ENCODE measurements at regions not wholly inside any gene's neighbourhood (a gene's known extent, or its start where the extent isn't known, plus 50 kb on each side); places are given as distances from the start of the nearest gene placed in this dataset.

- H3K9me3 ChIP-seq (ENCODE audit: control insufficient read depth, insufficient read depth, low read length), result no peaks in the 10 kb centered on the region
- no peaks in the 10 kb centered on the region for H3K79me2 ChIP-seq (ENCODE audit: control insufficient read depth, low read length)
- no peaks in the 10 kb centered on the region for H3K9me2 ChIP-seq (replicated peaks; ENCODE audit: control insufficient read depth, low read length)
- H3F3A ChIP-seq (ENCODE audit: control insufficient read depth, insufficient read depth), result no peaks in the 10 kb centered on the region
- no peaks in the 10 kb centered on the region for H3K4me1 ChIP-seq (ENCODE audit: control insufficient read depth, low read length)
- no peak overlapping the region for H3K4me3 ChIP-seq (ENCODE audit: low read length)
- no peaks in the 10 kb centered on the region for H3K27me3 ChIP-seq (ENCODE audit: control insufficient read depth, low read length)
- no peaks in the 10 kb centered on the region for H4K20me1 ChIP-seq (ENCODE audit: control insufficient read depth, insufficient read depth, low read depth, low read length)
- H3K36me3 ChIP-seq (ENCODE audit: control insufficient read depth, low read length), result no peaks in the 10 kb centered on the region
- H3K27ac ChIP-seq (ENCODE audit: low read depth, low read length), result no peak overlapping the region
- no peak overlapping the region for H3K4me2 ChIP-seq (ENCODE audit: low read length)
- TF ChIP-seq CTCF (IDR thresholded peaks at IDR 0.05; ENCODE audit: low read depth, low read length, poor library complexity, severe bottlenecking) (no peak), EZH2phosphoT487 (IDR thresholded peaks at IDR 0.05; ENCODE audit: borderline replicate concordance, low read length) (no peak)
Measured at GRCh38 chr10:4775808-4776207, 50.2 kb upstream of the AKR1E2 start.

GRCh38 chr10:4772202-4772570 lies 53.8 kb upstream of the AKR1E2 start:
- Histone ChIP-seq H3K27ac (ENCODE audit: low read depth, low read length) (no peak overlapping the region), H3K27me3 (ENCODE audit: control insufficient read depth, low read length) (no peaks in the 10 kb centered on the region), H3K4me3 (ENCODE audit: low read length) (no peak overlapping the region), H3K4me2 (ENCODE audit: low read length) (no peak overlapping the region), H3F3A (ENCODE audit: control insufficient read depth, insufficient read depth) (no peaks in the 10 kb centered on the region), H3K4me1 (ENCODE audit: control insufficient read depth, low read length) (no peaks in the 10 kb centered on the region), H3K79me2 (ENCODE audit: control insufficient read depth, low read length) (no peaks in the 10 kb centered on the region), H3K36me3 (ENCODE audit: control insufficient read depth, low read length) (no peaks in the 10 kb centered on the region), H3K9me3 (ENCODE audit: control insufficient read depth, insufficient read depth, low read length) (no peaks in the 10 kb centered on the region), H3K9me2 (replicated peaks; ENCODE audit: control insufficient read depth, low read length) (no peaks in the 10 kb centered on the region), H4K20me1 (ENCODE audit: control insufficient read depth, insufficient read depth, low read depth, low read length) (no peaks in the 10 kb centered on the region)
- TF ChIP-seq CTCF (IDR thresholded peaks at IDR 0.05; ENCODE audit: low read depth, low read length, poor library complexity, severe bottlenecking), result no peak
- no peak for TF ChIP-seq EZH2phosphoT487 (IDR thresholded peaks at IDR 0.05; ENCODE audit: borderline replicate concordance, low read length)

- Histone ChIP-seq H3K36me3 (ENCODE audit: control insufficient read depth, low read length) (no peaks in the 10 kb centered on the region), H3F3A (ENCODE audit: control insufficient read depth, insufficient read depth) (no peaks in the 10 kb centered on the region), H3K4me1 (ENCODE audit: control insufficient read depth, low read length) (no peaks in the 10 kb centered on the region), H3K4me3 (ENCODE audit: low read length) (no peak overlapping the region), H3K79me2 (ENCODE audit: control insufficient read depth, low read length) (no peaks in the 10 kb centered on the region), H3K27ac (ENCODE audit: low read depth, low read length) (no peak overlapping the region), H3K9me2 (replicated peaks; ENCODE audit: control insufficient read depth, low read length) (no peaks in the 10 kb centered on the region), H3K4me2 (ENCODE audit: low read length) (no peak overlapping the region), H3K27me3 (ENCODE audit: control insufficient read depth, low read length) (no peaks in the 10 kb centered on the region), H3K9me3 (ENCODE audit: control insufficient read depth, insufficient read depth, low read length) (no peaks in the 10 kb centered on the region), H4K20me1 (ENCODE audit: control insufficient read depth, insufficient read depth, low read depth, low read length) (no peaks in the 10 kb centered on the region)
- TF ChIP-seq CTCF (IDR thresholded peaks at IDR 0.05; ENCODE audit: low read depth, low read length, poor library complexity, severe bottlenecking), result no peak
- TF ChIP-seq EZH2phosphoT487 (IDR thresholded peaks at IDR 0.05; ENCODE audit: borderline replicate concordance, low read length), result no peak
Measured at GRCh38 chr10:4771554-4772201, 54.3 kb upstream of the AKR1E2 start.
